Non-pigmented ciliary epithelial cell (primary cell): ENCODE measurements at regions not wholly inside any gene's neighbourhood (a gene's known extent, or its start where the extent isn't known, plus 50 kb on each side); places are given as distances from the start of the nearest gene placed in this dataset.

Experiments used
- DNase-seq: peaks from one replicate; pipeline ENCODE4 v3.0.0-alpha.2; 2010; ENCODE audit warnings: low read depth

- DNase-seq: no peak
These were observed 372.5 kb downstream of the RNF144A start for GRCh38 chr2:7289697-7290096.

GRCh38 chr2:7292154-7292691 lies 375.0 kb downstream of the RNF144A start:
- DNase-seq: no peak

- no peak for DNase-seq
These were observed 392.4 kb downstream of the RNF144A start for GRCh38 chr2:7309582-7309981.

DNA sequence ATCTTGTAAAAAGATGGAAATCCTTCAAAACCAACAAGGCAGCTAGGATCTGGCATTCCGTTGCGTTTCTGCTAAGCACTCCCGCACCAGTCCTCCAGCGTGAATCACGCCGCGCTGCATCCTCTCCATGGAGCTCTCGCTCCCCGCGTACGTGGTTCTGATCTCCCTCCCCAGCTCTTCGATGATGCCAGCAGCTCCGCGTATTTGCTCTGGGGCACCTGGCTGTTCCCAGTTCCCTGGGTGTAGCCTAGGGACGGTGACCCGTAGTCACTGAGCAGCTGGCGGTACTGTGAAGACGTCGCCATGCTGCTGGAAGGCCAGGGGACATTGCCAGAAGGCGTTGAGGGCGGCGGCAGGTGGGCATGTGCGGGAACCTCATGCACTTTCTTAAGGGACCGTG lies 407.5 kb downstream of the RNF144A start:
- DNase-seq: no peak

- no peak for DNase-seq
These were observed 408.0 kb downstream of the RNF144A start for GRCh38 chr2:7325186-7325585.

DNA sequence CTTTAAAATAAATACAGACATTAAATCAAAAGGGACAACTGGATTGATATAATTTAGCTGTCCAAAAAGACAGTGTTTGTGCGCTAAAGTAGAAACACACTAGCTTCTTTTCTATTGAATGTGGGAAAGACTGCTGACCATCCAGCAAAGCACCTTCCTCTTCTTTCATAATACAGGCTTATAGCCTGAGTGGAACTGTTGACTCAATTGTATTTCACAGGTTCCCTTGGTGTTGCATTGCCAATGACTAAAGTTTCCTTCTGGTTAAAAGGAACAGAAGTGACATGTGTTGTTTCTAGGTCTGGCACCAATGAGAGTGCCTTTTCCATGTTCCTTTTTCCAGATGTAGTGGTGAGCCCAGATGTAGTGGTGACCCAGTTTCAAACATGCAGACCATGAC lies 412.3 kb downstream of the RNF144A start:
- no peak for DNase-seq

GRCh38 chr2:7333189-7333765 lies 416.1 kb downstream of the RNF144A start:
- no peak for DNase-seq

GRCh38 chr2:7333960-7334493 lies 416.8 kb downstream of the RNF144A start:
- DNase-seq: no peak

GRCh38 chr2:7338961-7339360 lies 421.7 kb downstream of the RNF144A start:
- DNase-seq: no peak

GRCh38 chr2:7346336-7346735 lies 429.1 kb downstream of the RNF144A start:
- DNase-seq: no peak

GRCh38 chr2:7348761-7349160 lies 431.5 kb downstream of the RNF144A start:
- no peak for DNase-seq

GRCh38 chr2:7352191-7352590 lies 435.0 kb downstream of the RNF144A start:
- no peak for DNase-seq

DNA sequence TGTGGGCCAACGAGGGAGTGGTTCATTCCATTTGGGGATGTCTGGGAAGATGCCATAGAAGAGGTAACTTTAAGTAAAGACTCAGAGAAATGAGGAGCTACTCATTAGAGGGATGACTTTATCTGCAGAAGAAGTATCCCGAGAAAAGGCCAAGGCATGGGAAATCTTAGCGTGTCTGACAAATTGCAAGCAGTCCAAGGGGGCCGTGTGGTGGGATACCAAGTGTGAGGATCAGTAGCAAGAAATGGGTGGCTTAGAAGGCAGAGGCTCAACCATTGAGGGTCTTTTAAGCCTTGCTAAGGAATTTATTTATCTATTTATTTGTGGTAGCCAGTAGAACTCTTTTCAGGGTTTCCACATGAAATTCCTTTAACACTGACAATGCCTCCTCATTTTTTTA lies 436.4 kb downstream of the RNF144A start:
- DNase-seq: no peak

DNA sequence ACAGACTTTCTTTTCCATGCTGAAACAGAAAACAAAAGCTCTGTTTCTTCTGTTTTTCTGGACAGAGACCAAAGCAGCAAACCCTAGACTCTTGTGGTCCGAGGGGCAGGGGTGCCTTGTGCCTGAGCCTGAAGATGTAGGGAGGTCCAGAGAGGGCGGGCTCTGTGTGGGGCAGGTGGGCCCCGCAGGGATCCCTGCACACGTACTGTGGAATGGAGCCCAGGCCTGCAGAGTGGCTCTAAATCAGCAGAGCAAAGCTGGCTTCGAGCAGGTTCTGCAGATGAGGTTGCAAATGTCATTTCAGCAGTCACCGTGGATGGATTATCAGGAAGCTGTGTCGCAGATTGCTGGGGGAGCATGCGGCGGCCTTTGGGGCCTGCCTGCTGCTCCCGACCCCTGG lies 438.6 kb downstream of the RNF144A start:
- DNase-seq: no peak

GRCh38 chr2:7356909-7357584 lies 439.8 kb downstream of the RNF144A start:
- no peak for DNase-seq

GRCh38 chr2:7357993-7358392 lies 440.8 kb downstream of the RNF144A start:
- DNase-seq: no peak

DNA sequence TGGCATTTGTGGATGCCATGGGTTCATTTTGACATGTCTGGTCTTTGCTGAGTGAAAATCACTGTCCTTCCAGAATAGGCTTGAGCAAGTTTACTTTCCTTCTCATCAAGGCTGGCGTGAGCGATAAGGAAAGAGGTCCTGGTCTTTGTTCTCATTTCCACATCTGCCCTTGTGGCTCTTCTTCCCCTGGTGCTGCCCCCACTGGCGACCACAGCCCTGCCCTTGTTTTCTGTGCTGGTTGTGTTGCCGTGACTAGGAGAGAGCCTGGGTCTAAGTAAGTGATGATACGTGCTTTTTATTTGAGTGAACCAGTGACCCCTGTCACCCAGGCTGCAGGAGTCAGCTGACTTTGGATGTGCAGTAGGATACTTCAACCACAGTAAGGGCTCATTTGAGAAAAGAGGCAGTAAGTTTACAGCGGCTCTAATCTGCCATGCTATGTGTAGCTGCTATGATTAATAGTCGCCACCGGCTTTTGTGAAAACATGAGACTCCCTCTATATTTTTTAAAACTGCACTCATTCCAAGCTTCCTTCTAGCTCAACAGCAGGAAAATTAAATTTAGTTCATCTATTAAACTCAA lies 441.7 kb downstream of the RNF144A start:
- no peak for DNase-seq

DNA sequence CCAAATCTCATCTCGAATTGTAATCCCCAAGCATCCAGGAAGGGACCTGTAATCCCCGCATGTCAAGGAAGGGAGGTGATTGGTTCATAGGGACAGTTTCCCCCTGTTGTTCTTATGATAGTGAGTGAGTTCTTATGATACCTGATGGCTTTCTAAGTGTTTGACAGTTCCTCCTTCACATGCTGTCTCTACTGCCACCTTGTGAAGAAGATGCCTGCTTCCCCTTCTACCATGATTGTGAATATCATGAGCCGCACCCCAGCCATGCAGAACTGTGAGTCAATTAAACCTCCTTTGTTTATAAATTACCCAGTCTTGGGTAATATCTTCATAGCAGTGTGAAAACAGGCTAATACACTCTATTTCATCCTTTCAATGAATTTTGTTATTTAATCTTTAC lies 446.7 kb downstream of the RNF144A start:
- no peak for DNase-seq

GRCh38 chr2:7368211-7368610 lies 451.0 kb downstream of the RNF144A start:
- no peak for DNase-seq

- DNase-seq: no peak
These were observed 455.9 kb downstream of the RNF144A start for GRCh38 chr2:7373156-7373555.

DNA sequence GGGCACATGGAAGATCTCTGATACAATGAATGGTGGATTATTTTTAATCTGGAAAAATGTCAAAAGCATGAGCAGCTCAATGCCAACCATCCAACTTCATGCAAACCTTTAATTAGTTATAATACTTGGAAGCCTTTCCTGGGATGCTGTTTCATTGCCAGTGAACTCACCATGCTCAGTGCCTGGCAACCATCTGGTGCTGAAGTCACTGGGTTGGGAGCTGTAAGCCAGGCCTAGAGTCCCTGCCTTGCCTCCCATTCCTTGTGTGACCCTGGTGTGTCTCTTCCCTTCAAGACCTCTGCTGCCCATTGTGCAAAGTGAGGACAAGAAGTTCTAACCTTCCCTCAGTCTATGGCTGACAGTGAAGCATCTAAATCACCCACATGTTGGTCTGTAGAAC lies 458.7 kb downstream of the RNF144A start:
- no peak for DNase-seq

- DNase-seq: no peak
These were observed 460.8 kb downstream of the RNF144A start for GRCh38 chr2:7377916-7378569.

DNA sequence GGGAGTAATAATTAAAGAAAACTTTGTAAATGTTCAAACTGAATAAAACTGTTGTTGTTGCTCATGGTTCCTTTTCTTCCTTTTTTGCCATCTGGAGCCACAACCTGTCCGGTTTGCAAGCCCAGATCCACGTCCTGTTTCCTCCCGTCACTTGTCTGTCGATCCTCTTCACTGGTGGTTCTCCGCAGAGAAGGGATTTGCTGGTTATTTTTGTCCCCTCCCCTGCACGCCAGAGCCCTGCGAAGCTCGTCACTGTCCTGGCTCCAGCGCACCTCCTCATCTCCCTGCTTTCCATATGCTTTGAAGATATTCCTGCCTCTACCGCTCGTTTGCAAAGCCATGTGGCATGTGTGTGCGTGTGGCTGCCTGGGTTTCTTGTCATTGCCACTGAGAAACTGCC lies 461.4 kb downstream of the RNF144A start:
- no peak for DNase-seq
